NT2/D1 (cell line): ENCODE measurements at regions not wholly inside any gene's neighbourhood (a gene's known extent, or its start where the extent isn't known, plus 50 kb on each side); places are given as distances from the start of the nearest gene placed in this dataset.

Experiments used
- YY1 ChIP-seq: IDR thresholded peaks from 2 replicates; pipeline ENCODE4 v1.6.1; 2011; ENCODE audit not compliant: insufficient read length, insufficient read depth
- ZNF274 ChIP-seq: IDR thresholded peaks from 2 replicates; pipeline ENCODE4 v1.6.1; 2011; ENCODE audit warnings: mild to moderate bottlenecking, low read depth, low read length

- TF ChIP-seq YY1, result no peak
- TF ChIP-seq ZNF274, result no peak
Observed at GRCh38 chr9:79120533-79120932, 451.2 kb upstream of the TLE4 start.
